ENCODE measurements at regions not wholly inside any gene's neighbourhood (a gene's known extent, or its start where the extent isn't known, plus 50 kb on each side); places are given as distances from the start of the nearest gene placed in this dataset.

DNA sequence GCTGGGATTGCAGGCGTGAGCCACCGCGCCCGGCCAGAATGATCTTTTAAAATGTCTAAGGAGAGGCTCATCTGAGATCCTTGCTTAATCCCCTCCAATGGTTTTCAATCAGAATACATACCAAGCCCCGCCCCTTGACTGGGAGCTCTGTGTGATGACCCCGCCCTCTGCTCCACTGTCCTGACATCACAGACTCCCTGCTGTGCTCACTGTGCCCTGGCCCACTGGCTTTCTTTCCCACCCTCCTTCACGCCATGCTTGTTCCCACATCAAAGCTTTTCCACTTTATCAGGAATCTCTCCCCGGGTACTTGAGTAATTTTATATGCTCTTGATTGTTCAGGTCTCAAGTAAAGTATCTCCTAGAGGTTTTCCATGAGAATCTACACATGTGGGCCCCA is 762.3 kb upstream of the ID2 start:
- Mint-ChIP-seq H3K9me3 (peaks cover 10% of the 10 kb centered on the region), H3K27ac (no peak overlapping the region), H3K4me1 (no peaks in the 10 kb centered on the region), H3K27me3 (peaks cover 2% of the 10 kb centered on the region), H3K36me3 (ENCODE audit: low read depth) (no peaks in the 10 kb centered on the region), H3K4me3 (no peak overlapping the region)
- ChIA-PET POLR2A (no interaction called here), CTCF (no interaction called here)
- DNase-seq (no peak), ATAC-seq (ENCODE audit: low read depth) (no peak)
- intact Hi-C loops (cut with micrococcal nuclease) = no loop called here
- TF ChIP-seq CTCF (IDR thresholded peaks at IDR 0.05) = no peak

- ChIA-PET POLR2A (no interaction called here), CTCF (no interaction called here)
- Mint-ChIP-seq H3K4me3 (no peak overlapping the region), H3K27me3 (no peaks in the 10 kb centered on the region), H3K4me1 (no peaks in the 10 kb centered on the region), H3K36me3 (ENCODE audit: low read depth) (no peaks in the 10 kb centered on the region), H3K27ac (no peak overlapping the region), H3K9me3 (peaks cover 10% of the 10 kb centered on the region)
- intact Hi-C loops (cut with micrococcal nuclease) = no loop called here
- no peak for DNase-seq
- ATAC-seq (ENCODE audit: low read depth) = no peak
- no peak for TF ChIP-seq CTCF (IDR thresholded peaks at IDR 0.05)
Observed at GRCh38 chr2:7924023-7924762, 757.7 kb upstream of the ID2 start.

DNA sequence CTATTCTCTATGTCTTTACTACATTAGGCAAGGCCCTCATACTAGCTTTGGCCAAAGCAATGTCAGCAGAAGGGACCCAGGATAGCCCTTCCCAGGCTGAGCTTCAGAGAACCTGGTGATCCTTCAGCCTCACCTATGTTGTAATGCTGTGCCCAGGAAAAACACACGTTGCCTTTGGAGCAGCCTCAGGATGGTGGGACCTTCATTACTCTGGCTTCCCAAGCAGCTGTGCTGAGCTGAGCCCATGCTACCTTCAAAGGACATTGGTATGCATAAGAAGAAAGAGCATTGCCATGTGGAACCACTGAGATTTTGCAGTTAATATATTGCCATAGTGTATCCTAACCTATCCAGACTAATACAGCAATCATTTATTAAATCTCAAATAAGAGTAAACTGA is 756.4 kb upstream of the ID2 start:
- H3K4me3 Mint-ChIP-seq = no peak overlapping the region
- H3K9me3 Mint-ChIP-seq = peaks cover 10% of the 10 kb centered on the region
- POLR2A ChIA-PET = no interaction called here
- no peak for TF ChIP-seq CTCF (IDR thresholded peaks at IDR 0.05)
- no peak overlapping the region for H3K27ac Mint-ChIP-seq
- no peak for ATAC-seq (ENCODE audit: low read depth)
- no peak for DNase-seq
- CTCF ChIA-PET = no interaction called here
- intact Hi-C loops (cut with micrococcal nuclease) = no loop called here
- H3K27me3 Mint-ChIP-seq = no peaks in the 10 kb centered on the region
- H3K4me1 Mint-ChIP-seq = no peaks in the 10 kb centered on the region
- H3K36me3 Mint-ChIP-seq (ENCODE audit: low read depth) = no peaks in the 10 kb centered on the region

GRCh38 chr2:7927691-7928090 is 754.2 kb upstream of the ID2 start:
- Mint-ChIP-seq H3K27ac (no peak overlapping the region), H3K4me1 (no peaks in the 10 kb centered on the region), H3K27me3 (no peaks in the 10 kb centered on the region), H3K9me3 (peaks cover 5% of the 10 kb centered on the region), H3K4me3 (no peak overlapping the region), H3K36me3 (ENCODE audit: low read depth) (no peaks in the 10 kb centered on the region)
- CTCF ChIA-PET = no interaction called here
- TF ChIP-seq CTCF (IDR thresholded peaks at IDR 0.05) = no peak
- no peak for ATAC-seq (ENCODE audit: low read depth)
- POLR2A ChIA-PET = no interaction called here
- no peak for DNase-seq
- intact Hi-C loops (cut with micrococcal nuclease) = no loop called here

DNA sequence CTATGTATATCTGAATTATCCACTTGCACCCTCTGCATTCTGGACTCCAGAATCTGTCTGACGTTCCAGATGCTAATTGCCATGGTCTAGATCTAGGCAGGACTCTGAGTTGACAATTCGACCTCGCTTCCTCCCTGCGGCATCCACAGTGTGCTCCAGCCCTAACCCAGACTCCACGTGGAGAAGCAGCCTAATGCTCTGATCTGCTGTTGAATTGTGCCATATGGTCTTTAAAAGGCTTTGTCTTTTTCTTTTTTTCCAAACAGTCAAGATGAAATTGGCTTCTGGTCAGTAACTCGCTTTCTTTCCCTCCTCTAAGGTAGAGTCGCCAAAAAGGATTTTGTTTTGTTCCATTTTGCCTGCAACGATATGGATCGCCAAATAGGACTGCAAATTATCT is 752.6 kb upstream of the ID2 start:
- no peaks in the 10 kb centered on the region for H3K36me3 Mint-ChIP-seq (ENCODE audit: low read depth)
- ATAC-seq (ENCODE audit: low read depth) (no peak), DNase-seq (no peak)
- no peak for TF ChIP-seq CTCF (IDR thresholded peaks at IDR 0.05)
- H3K4me3 Mint-ChIP-seq = no peak overlapping the region
- intact Hi-C loops (cut with micrococcal nuclease) = no loop called here
- CTCF ChIA-PET = no interaction called here
- no peak overlapping the region for H3K27ac Mint-ChIP-seq
- no peaks in the 10 kb centered on the region for H3K27me3 Mint-ChIP-seq
- POLR2A ChIA-PET = no interaction called here
- no peaks in the 10 kb centered on the region for H3K9me3 Mint-ChIP-seq
- no peaks in the 10 kb centered on the region for H3K4me1 Mint-ChIP-seq

All from activated B cell treated with CpG ODN at 0.5 μM for 24 hours (primary cell).